SW 1271 (cell line): ENCODE measurements at regions not wholly inside any gene's neighbourhood (a gene's known extent, or its start where the extent isn't known, plus 50 kb on each side); places are given as distances from the start of the nearest gene placed in this dataset.

Source experiments
- DNase-seq, 2 experiments: peaks; one replicate each; lab custom pipeline; 2025; lab: John Stamatoyannopoulos, UW

- no peak for DNase-seq
Measured at GRCh38 chr6:766625-767024, 73.7 kb upstream of the EXOC2 start.

GRCh38 chr6:761997-762396, 69.1 kb upstream of the EXOC2 start:
- DNase-seq = no peak

GRCh38 chr6:760982-761955, 68.3 kb upstream of the EXOC2 start:
- DNase-seq = no peak

- DNase-seq = no peak
Measured at GRCh38 chr6:759729-760128, 66.8 kb upstream of the EXOC2 start.

GRCh38 chr6:756224-756623, 63.3 kb upstream of the EXOC2 start:
- no peak for DNase-seq

- DNase-seq = no peak
Measured at GRCh38 chr6:754202-754601, 61.3 kb upstream of the EXOC2 start.

- DNase-seq = no peak
Measured at GRCh38 chr6:753486-753885, 60.5 kb upstream of the EXOC2 start.

GRCh38 chr6:752438-752837, 59.5 kb upstream of the EXOC2 start:
- no peak for DNase-seq

- no peak for DNase-seq
Measured at GRCh38 chr6:751765-752164, 58.8 kb upstream of the EXOC2 start.

- DNase-seq = no peak
Measured at GRCh38 chr6:747921-748320, 55.0 kb upstream of the EXOC2 start.

- DNase-seq = no peak
Measured at GRCh38 chr6:747028-747427, 54.1 kb upstream of the EXOC2 start.

- DNase-seq = no peak
Measured at GRCh38 chr6:744666-745353, 51.9 kb upstream of the EXOC2 start.

- DNase-seq = no peak
Measured at GRCh38 chr6:743320-744096, 50.6 kb upstream of the EXOC2 start.
